ENCODE measurements at regions not wholly inside any gene's neighbourhood (a gene's known extent, or its start where the extent isn't known, plus 50 kb on each side); places are given as distances from the start of the nearest gene placed in this dataset.

GRCh38 chr14:105888151-105888550 is 361.8 kb downstream of the TMEM121 start:
- H3K9me3 ChIP-seq (ENCODE audit: control insufficient read depth, insufficient read depth, low read depth, low read length) = no peaks in the 10 kb centered on the region
- H3K4me3 ChIP-seq (replicated peaks in 1 of 4; ENCODE audit: control extremely low read depth in 1 of 4, insufficient read depth in 1 of 4, low read depth in 3 of 4, low read length in 4 of 4) = no peak overlapping the region
- TF ChIP-seq CTCF (conservative IDR thresholded peaks at IDR 0.05 in 1 of 2, IDR thresholded peaks at IDR 0.05 in 1 of 2; ENCODE audit: low read depth in 1 of 2, low read length in 2 of 2) = no peak
- no peak for TF ChIP-seq EZH2 (IDR thresholded peaks at IDR 0.05; ENCODE audit: low read length, missing control alignments)
- no peak overlapping the region for H3K27ac ChIP-seq (ENCODE audit: insufficient read depth, low read length)
- no peaks in the 10 kb centered on the region for H3K36me3 ChIP-seq (ENCODE audit: control insufficient read depth, insufficient read depth, low read length)
- no peak overlapping the region for H2AFZ ChIP-seq (ENCODE audit: low read length)
- H3K79me2 ChIP-seq (ENCODE audit: control insufficient read depth, insufficient read depth, low read length) = no peaks in the 10 kb centered on the region
- H3K27me3 ChIP-seq (ENCODE audit: control insufficient read depth, insufficient read depth, low read length) = no peaks in the 10 kb centered on the region
- H3K4me1 ChIP-seq (ENCODE audit: control insufficient read depth, extremely low read depth, insufficient read depth, low read length) = no peaks in the 10 kb centered on the region
- H3K4me2 ChIP-seq (ENCODE audit: extremely low read depth, insufficient read depth, low read length) = no peak overlapping the region
- no peaks in the 10 kb centered on the region for H4K20me1 ChIP-seq (ENCODE audit: control insufficient read depth, extremely low read depth, insufficient read depth, low read length)
- no peak overlapping the region for H3K9ac ChIP-seq (ENCODE audit: insufficient read depth, low read length)
- no peak for DNase-seq (ENCODE audit: low read depth in 2 of 2)

GRCh38 chr14:105888784-105889665 is 362.6 kb downstream of the TMEM121 start:
- Histone ChIP-seq H3K79me2 (ENCODE audit: control insufficient read depth, insufficient read depth, low read length) (no peaks in the 10 kb centered on the region), H3K4me2 (ENCODE audit: extremely low read depth, insufficient read depth, low read length) (no peak overlapping the region), H3K9me3 (ENCODE audit: control insufficient read depth, insufficient read depth, low read depth, low read length) (no peaks in the 10 kb centered on the region), H2AFZ (ENCODE audit: low read length) (no peak overlapping the region), H3K27me3 (ENCODE audit: control insufficient read depth, insufficient read depth, low read length) (no peaks in the 10 kb centered on the region), H3K9ac (ENCODE audit: insufficient read depth, low read length) (no peak overlapping the region), H4K20me1 (ENCODE audit: control insufficient read depth, extremely low read depth, insufficient read depth, low read length) (no peaks in the 10 kb centered on the region), H3K36me3 (ENCODE audit: control insufficient read depth, insufficient read depth, low read length) (no peaks in the 10 kb centered on the region), H3K4me1 (ENCODE audit: control insufficient read depth, extremely low read depth, insufficient read depth, low read length) (no peaks in the 10 kb centered on the region), H3K4me3 (replicated peaks in 1 of 4; ENCODE audit: control extremely low read depth in 1 of 4, insufficient read depth in 1 of 4, low read depth in 3 of 4, low read length in 4 of 4) (no peak overlapping the region), H3K27ac (ENCODE audit: insufficient read depth, low read length) (no peak overlapping the region)
- no peak for TF ChIP-seq CTCF (conservative IDR thresholded peaks at IDR 0.05 in 1 of 2, IDR thresholded peaks at IDR 0.05 in 1 of 2; ENCODE audit: low read depth in 1 of 2, low read length in 2 of 2)
- no peak for TF ChIP-seq EZH2 (IDR thresholded peaks at IDR 0.05; ENCODE audit: low read length, missing control alignments)
- DNase-seq (ENCODE audit: low read depth in 2 of 2) = no peak

- Histone ChIP-seq H3K36me3 (ENCODE audit: control insufficient read depth, insufficient read depth, low read length) (no peaks in the 10 kb centered on the region), H3K4me2 (ENCODE audit: extremely low read depth, insufficient read depth, low read length) (no peak overlapping the region), H3K9me3 (ENCODE audit: control insufficient read depth, insufficient read depth, low read depth, low read length) (no peaks in the 10 kb centered on the region), H3K79me2 (ENCODE audit: control insufficient read depth, insufficient read depth, low read length) (no peaks in the 10 kb centered on the region), H2AFZ (ENCODE audit: low read length) (no peak overlapping the region), H3K4me3 (replicated peaks in 1 of 4; ENCODE audit: control extremely low read depth in 1 of 4, insufficient read depth in 1 of 4, low read depth in 3 of 4, low read length in 4 of 4) (no peak overlapping the region), H4K20me1 (ENCODE audit: control insufficient read depth, extremely low read depth, insufficient read depth, low read length) (no peaks in the 10 kb centered on the region), H3K4me1 (ENCODE audit: control insufficient read depth, extremely low read depth, insufficient read depth, low read length) (no peaks in the 10 kb centered on the region), H3K27ac (ENCODE audit: insufficient read depth, low read length) (no peak overlapping the region), H3K27me3 (ENCODE audit: control insufficient read depth, insufficient read depth, low read length) (no peaks in the 10 kb centered on the region), H3K9ac (ENCODE audit: insufficient read depth, low read length) (no peak overlapping the region)
- DNase-seq (ENCODE audit: low read depth in 2 of 2) = no peak
- TF ChIP-seq CTCF (conservative IDR thresholded peaks at IDR 0.05 in 1 of 2, IDR thresholded peaks at IDR 0.05 in 1 of 2; ENCODE audit: low read depth in 1 of 2, low read length in 2 of 2) = no peak
- TF ChIP-seq EZH2 (IDR thresholded peaks at IDR 0.05; ENCODE audit: low read length, missing control alignments) = no peak
Measured at GRCh38 chr14:105889666-105890473, 363.5 kb downstream of the TMEM121 start.
